ENCODE measurements at regions not wholly inside any gene's neighbourhood (a gene's known extent, or its start where the extent isn't known, plus 50 kb on each side); places are given as distances from the start of the nearest gene placed in this dataset.

DNA sequence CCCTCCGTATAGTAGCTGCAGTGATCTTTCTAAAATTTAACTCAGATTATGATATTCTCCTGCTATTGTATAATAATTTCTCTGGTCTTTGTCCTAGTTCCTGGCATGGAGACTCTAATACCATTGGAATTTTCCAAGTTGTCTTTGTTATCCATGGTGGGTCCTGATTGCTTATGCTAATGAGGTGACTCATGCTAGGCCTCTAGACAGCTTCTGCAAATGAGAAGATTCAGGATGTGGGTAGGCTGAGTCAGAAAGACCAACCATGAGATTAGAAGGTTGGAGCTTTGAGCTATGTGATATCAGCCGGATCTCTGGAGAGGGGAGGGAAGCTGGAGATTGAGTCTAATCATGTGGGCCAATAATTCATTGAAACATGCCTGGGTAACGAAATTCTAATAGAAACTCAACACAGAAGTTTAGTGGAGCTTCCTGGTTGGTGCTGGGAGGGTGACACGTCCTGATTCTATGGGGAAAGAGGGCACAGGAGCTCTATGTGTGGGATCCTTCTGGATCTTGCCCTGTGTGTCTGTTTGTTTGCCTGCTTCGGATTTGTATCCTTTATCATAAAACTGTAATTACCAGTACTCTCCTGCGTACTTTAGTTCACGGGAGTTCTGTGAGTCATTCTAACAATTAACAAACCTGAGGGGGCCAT is 73.2 kb upstream of the CNIH3 start:
- H3K4me2 ChIP-seq (ENCODE audit: insufficient read depth, insufficient read length, low read length) = no peak overlapping the region
- H3K4me1 ChIP-seq (ENCODE audit: insufficient read depth, low read length) = peaks cover 2% of the 10 kb centered on the region; the same call in 1 of the 2 replicates
- no peak for TF ChIP-seq CTCF (conservative IDR thresholded peaks at IDR 0.05)
- H3K79me1 ChIP-seq (ENCODE audit: insufficient read depth, low read depth, low read length, poor library complexity, severe bottlenecking) = no peaks in the 10 kb centered on the region
- H3K27ac ChIP-seq (ENCODE audit: insufficient read length, low read depth, low read length) = no peak overlapping the region
- no peak overlapping the region for H4K91ac ChIP-seq (ENCODE audit: insufficient read length, low read depth, low read length)
- no peak overlapping the region for H2BK12ac ChIP-seq (ENCODE audit: insufficient read length, low read depth, low read length)
- H2AFZ ChIP-seq (ENCODE audit: low read length) = no peak overlapping the region
- H3K27me3 ChIP-seq (ENCODE audit: insufficient read depth, low read length) = no peaks in the 10 kb centered on the region
- peaks cover 0 to 2% of the 10 kb centered on the region in 2 experiments; a peak in 1 of 5 replicates for H3K9me3 Mint-ChIP-seq
- no peak overlapping the region for H4K5ac ChIP-seq (ENCODE audit: insufficient read length, low read depth, low read length)
- H3K79me2 ChIP-seq (ENCODE audit: insufficient read depth, low read length) = no peaks in the 10 kb centered on the region
- peaks cover 4 to 7% of the 10 kb centered on the region in 2 experiments; a peak in 2 of 4 replicates for H3K4me1 Mint-ChIP-seq
- no peak overlapping the region for H3K18ac ChIP-seq (ENCODE audit: insufficient read length, low read depth, low read length)
- no peak overlapping the region for H3K14ac ChIP-seq (ENCODE audit: insufficient read depth, low read length)
- no peak overlapping the region for H3K9ac ChIP-seq (ENCODE audit: extremely low read depth, insufficient read length, low read length)
- H3K9me3 ChIP-seq (ENCODE audit: control insufficient read depth, low read depth, low read length) = no peaks in the 10 kb centered on the region
- H3K4me3 Mint-ChIP-seq = no peak overlapping the region
- no peak overlapping the region for H2BK120ac ChIP-seq (ENCODE audit: low read depth, low read length, poor library complexity, severe bottlenecking)
- H4K20me1 ChIP-seq (ENCODE audit: control insufficient read depth, insufficient read depth, insufficient read length) = no peaks in the 10 kb centered on the region
- H3K27ac Mint-ChIP-seq = no peak overlapping the region
- no peaks in the 10 kb centered on the region for H3K27me3 Mint-ChIP-seq (ENCODE audit: low read depth)
- no peak for DNase-seq
- H3K23ac ChIP-seq (ENCODE audit: insufficient read length, low read depth, low read length) = no peak overlapping the region
- H2BK5ac ChIP-seq (ENCODE audit: insufficient read length, low read length) = no peak overlapping the region
- H3K36me3 Mint-ChIP-seq (ENCODE audit: insufficient read depth in 1 of 3, low read depth in 3 of 3) = no peaks in the 10 kb centered on the region
- no peak overlapping the region for H3K56ac ChIP-seq (ENCODE audit: insufficient read length, low read depth, low read length)
- no peak overlapping the region for H3K4ac ChIP-seq (ENCODE audit: low read depth, low read length)
- no peak overlapping the region for H2AK5ac ChIP-seq (ENCODE audit: insufficient read length, low read length)
- no peaks in the 10 kb centered on the region for H3K23me2 ChIP-seq (ENCODE audit: insufficient read length, low read depth, low read length, poor library complexity, severe bottlenecking)
- H4K8ac ChIP-seq (replicated peaks; ENCODE audit: insufficient read length, low read depth, low read length) = no peak overlapping the region
- no peak overlapping the region for H3T11ph ChIP-seq (ENCODE audit: low read length)
- no peak overlapping the region for H2BK15ac ChIP-seq (ENCODE audit: low read depth, low read length)
- WGBS (ENCODE audit: extremely low coverage, insufficient read length, low lambda C conversion rate) = no CpG with 5 or more reads among the region's 7 CpGs
- no peak overlapping the region for H2BK20ac ChIP-seq (ENCODE audit: low read depth, low read length, poor library complexity, severe bottlenecking)

Measured in H9 (cell line).